NB4 (cell line): ENCODE measurements at regions not wholly inside any gene's neighbourhood (a gene's known extent, or its start where the extent isn't known, plus 50 kb on each side); places are given as distances from the start of the nearest gene placed in this dataset.

ENCODE experiments used
- DNase-seq: peaks from one replicate; pipeline ENCODE4 v3.0.0; 2010; ENCODE audit warnings: low read depth
- H3K4me3 ChIP-seq: one replicate; pipeline ENCODE4 v1.5.1; 2011; ENCODE audit warnings: mild to moderate bottlenecking, low read depth, low read length, moderate library complexity
- CTCF ChIP-seq: IDR thresholded peaks from one replicate; pipeline ENCODE4 v1.5.1; 2012; ENCODE audit warnings: low read depth, low read length
- MAX ChIP-seq: IDR thresholded peaks from 2 replicates; pipeline ENCODE4 v1.6.1; 2011; ENCODE audit warnings: low read depth, low read length
- MYC ChIP-seq: IDR thresholded peaks from 2 replicates; pipeline ENCODE4 v1.6.1; 2011; ENCODE audit warnings: low read depth, low read length
- POLR2A ChIP-seq: IDR thresholded peaks from 2 replicates; pipeline ENCODE4 v1.6.1; 2011; ENCODE audit warnings: mild to moderate bottlenecking; ENCODE audit not compliant: insufficient read length; ENCODE audit errors: extremely low read depth

- H3K4me3 ChIP-seq, result no peak overlapping the region
- no peak for DNase-seq
- TF ChIP-seq POLR2A (no peak), MAX (no peak), CTCF (no peak), MYC (no peak)
Observed at GRCh38 chr3:127033171-127033570, 50.3 kb downstream of the PLXNA1 start.

- no peak for DNase-seq
- TF ChIP-seq MAX (no peak), POLR2A (no peak), CTCF (no peak), MYC (no peak)
- H3K4me3 ChIP-seq, result no peak overlapping the region
Observed at GRCh38 chr3:127033786-127034185, 50.9 kb downstream of the PLXNA1 start.

GRCh38 chr3:127034195-127034989 is 51.5 kb downstream of the PLXNA1 start:
- TF ChIP-seq MAX, result no peak
- TF ChIP-seq MYC, result no peak
- no peak for TF ChIP-seq CTCF
- TF ChIP-seq POLR2A, result no peak
- no peak overlapping the region for H3K4me3 ChIP-seq
- DNase-seq, result no peak

GRCh38 chr3:127034990-127035652 is 52.2 kb downstream of the PLXNA1 start:
- no peak overlapping the region for H3K4me3 ChIP-seq
- TF ChIP-seq MYC (no peak), MAX (no peak), POLR2A (no peak), CTCF (no peak)
- no peak for DNase-seq

GRCh38 chr3:127035677-127036076 is 52.8 kb downstream of the PLXNA1 start:
- DNase-seq, result no peak
- no peak overlapping the region for H3K4me3 ChIP-seq
- TF ChIP-seq MYC (no peak), CTCF (no peak), POLR2A (no peak), MAX (no peak)
